ENCODE measurements at regions not wholly inside any gene's neighbourhood (a gene's known extent, or its start where the extent isn't known, plus 50 kb on each side); places are given as distances from the start of the nearest gene placed in this dataset.

- Histone ChIP-seq H3K4me1 (ENCODE audit: control insufficient read depth, extremely low read depth, insufficient read depth, low read length) (no peaks in the 10 kb centered on the region), H3K27ac (ENCODE audit: insufficient read depth, low read depth, low read length) (no peak overlapping the region), H4K20me1 (replicated peaks; ENCODE audit: control insufficient read depth, extremely low read depth, insufficient read depth, low read length) (no peaks in the 10 kb centered on the region), H3K9ac (replicated peaks; ENCODE audit: extremely low read depth, insufficient read depth, low read length) (no peak overlapping the region), H3K36me3 (ENCODE audit: control insufficient read depth in 2 of 2, extremely low read depth in 1 of 2, insufficient read depth in 2 of 2, low read length in 2 of 2) (no peaks in the 10 kb centered on the region), H3K27me3 (ENCODE audit: control insufficient read depth in 2 of 2, insufficient read depth in 2 of 2, low read length in 2 of 2) (no peaks in the 10 kb centered on the region), H3K9me1 (replicated peaks; ENCODE audit: control insufficient read depth, extremely low read depth, insufficient read depth, low read length) (no peaks in the 10 kb centered on the region), H3K79me2 (ENCODE audit: control insufficient read depth, insufficient read depth, low read length) (no peaks in the 10 kb centered on the region), H2AFZ (ENCODE audit: low read depth, low read length) (no peak overlapping the region), H3K4me3 (replicated peaks in 1 of 3; ENCODE audit: insufficient read depth in 1 of 3, low read depth in 1 of 3, low read length in 3 of 3) (no peak overlapping the region), H3K4me2 (ENCODE audit: insufficient read depth, low read length) (no peak overlapping the region), H3K9me3 (replicated peaks; ENCODE audit: control insufficient read depth, insufficient read depth, low read length) (peaks cover 3% of the 10 kb centered on the region)
- no peak for DNase-seq (ENCODE audit: low read depth, low spot score)
- intact Hi-C loops (cut with micrococcal nuclease) (no loop called here), dilution Hi-C loops (cut with MboI; ENCODE audit: extremely low pct_ligation_motif_present, low sequenced_read_pairs) (no loop called here)
- ChIA-PET POLR2A (no interaction called here), CTCF (no interaction called here)
- TF ChIP-seq MAX (IDR thresholded peaks at IDR 0.05; ENCODE audit: insufficient read depth, insufficient read length) = no peak
- TF ChIP-seq MYC (IDR thresholded peaks at IDR 0.05; ENCODE audit: low read depth, low read length) = no peak
- TF ChIP-seq, protein P1, sequence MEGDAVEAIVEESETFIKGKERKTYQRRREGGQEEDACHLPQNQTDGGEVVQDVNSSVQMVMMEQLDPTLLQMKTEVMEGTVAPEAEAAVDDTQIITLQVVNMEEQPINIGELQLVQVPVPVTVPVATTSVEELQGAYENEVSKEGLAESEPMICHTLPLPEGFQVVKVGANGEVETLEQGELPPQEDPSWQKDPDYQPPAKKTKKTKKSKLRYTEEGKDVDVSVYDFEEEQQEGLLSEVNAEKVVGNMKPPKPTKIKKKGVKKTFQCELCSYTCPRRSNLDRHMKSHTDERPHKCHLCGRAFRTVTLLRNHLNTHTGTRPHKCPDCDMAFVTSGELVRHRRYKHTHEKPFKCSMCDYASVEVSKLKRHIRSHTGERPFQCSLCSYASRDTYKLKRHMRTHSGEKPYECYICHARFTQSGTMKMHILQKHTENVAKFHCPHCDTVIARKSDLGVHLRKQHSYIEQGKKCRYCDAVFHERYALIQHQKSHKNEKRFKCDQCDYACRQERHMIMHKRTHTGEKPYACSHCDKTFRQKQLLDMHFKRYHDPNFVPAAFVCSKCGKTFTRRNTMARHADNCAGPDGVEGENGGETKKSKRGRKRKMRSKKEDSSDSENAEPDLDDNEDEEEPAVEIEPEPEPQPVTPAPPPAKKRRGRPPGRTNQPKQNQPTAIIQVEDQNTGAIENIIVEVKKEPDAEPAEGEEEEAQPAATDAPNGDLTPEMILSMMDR (IDR thresholded peaks at IDR 0.05; ENCODE audit: extremely low read depth in 1 of 2, insufficient read depth in 1 of 2, low read depth in 1 of 2, low read length in 2 of 2) = no peak
- TF ChIP-seq JUN (IDR thresholded peaks at IDR 0.05; ENCODE audit: borderline replicate concordance, insufficient read depth, insufficient read length, low read depth) = no peak
- no peak for TF ChIP-seq POLR2AphosphoS5 (IDR thresholded peaks at IDR 0.05; ENCODE audit: insufficient read depth, low read depth, low read length)
- TF ChIP-seq GATA2 (IDR thresholded peaks at IDR 0.05; ENCODE audit: insufficient read depth, insufficient read length, low read depth, low read length) = no peak
- TF ChIP-seq EZH2 (IDR thresholded peaks at IDR 0.05; ENCODE audit: borderline replicate concordance, low read depth, low read length, severe bottlenecking) = no peak
- no peak for TF ChIP-seq FOS (IDR thresholded peaks at IDR 0.05; ENCODE audit: borderline replicate concordance, insufficient read depth, low read length)
- no peak for TF ChIP-seq POLR2A (IDR thresholded peaks at IDR 0.05; ENCODE audit: low read depth, low read length)
- no peak for FAIRE-seq
- no TSS peak for BruUV-seq (replicated peaks)
These were observed 132.5 kb upstream of the C1orf174 start for GRCh38 chr1:4032571-4032970.
